ENCODE measurements at regions not wholly inside any gene's neighbourhood (a gene's known extent, or its start where the extent isn't known, plus 50 kb on each side); places are given as distances from the start of the nearest gene placed in this dataset.
"Not testable (repeated sequence)": the region's sequence is repeated elsewhere in the genome, so short reads cannot be mapped to it uniquely, and the experiment has no call there.

GRCh38 chr1:81729239-81729638, 71.5 kb upstream of the ADGRL2 start:
- TF ChIP-seq, protein P1, sequence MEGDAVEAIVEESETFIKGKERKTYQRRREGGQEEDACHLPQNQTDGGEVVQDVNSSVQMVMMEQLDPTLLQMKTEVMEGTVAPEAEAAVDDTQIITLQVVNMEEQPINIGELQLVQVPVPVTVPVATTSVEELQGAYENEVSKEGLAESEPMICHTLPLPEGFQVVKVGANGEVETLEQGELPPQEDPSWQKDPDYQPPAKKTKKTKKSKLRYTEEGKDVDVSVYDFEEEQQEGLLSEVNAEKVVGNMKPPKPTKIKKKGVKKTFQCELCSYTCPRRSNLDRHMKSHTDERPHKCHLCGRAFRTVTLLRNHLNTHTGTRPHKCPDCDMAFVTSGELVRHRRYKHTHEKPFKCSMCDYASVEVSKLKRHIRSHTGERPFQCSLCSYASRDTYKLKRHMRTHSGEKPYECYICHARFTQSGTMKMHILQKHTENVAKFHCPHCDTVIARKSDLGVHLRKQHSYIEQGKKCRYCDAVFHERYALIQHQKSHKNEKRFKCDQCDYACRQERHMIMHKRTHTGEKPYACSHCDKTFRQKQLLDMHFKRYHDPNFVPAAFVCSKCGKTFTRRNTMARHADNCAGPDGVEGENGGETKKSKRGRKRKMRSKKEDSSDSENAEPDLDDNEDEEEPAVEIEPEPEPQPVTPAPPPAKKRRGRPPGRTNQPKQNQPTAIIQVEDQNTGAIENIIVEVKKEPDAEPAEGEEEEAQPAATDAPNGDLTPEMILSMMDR (IDR thresholded peaks at IDR 0.05), result no peak
- Mint-ChIP-seq H3K27ac (no peak overlapping the region), H3K36me3 (ENCODE audit: low read depth) (no peaks in the 10 kb centered on the region), H3K4me1 (no peaks in the 10 kb centered on the region), H3K4me3 (no peak overlapping the region), H3K27me3 (no peaks in the 10 kb centered on the region), H3K9me3 (no peaks in the 10 kb centered on the region)
- ChIA-PET CTCF (no interaction called here), POLR2A (no interaction called here)
- ATAC-seq (ENCODE audit: low read depth) (no peak), DNase-seq (no peak)
- intact Hi-C loops (cut with micrococcal nuclease), result no loop called here

GRCh38 chr1:81725823-81726222, 74.9 kb upstream of the ADGRL2 start:
- H3K36me3 Mint-ChIP-seq (ENCODE audit: low read depth), result no peaks in the 10 kb centered on the region
- TF ChIP-seq, protein P1 (IDR thresholded peaks at IDR 0.05), result no peak
- no peaks in the 10 kb centered on the region for H3K27me3 Mint-ChIP-seq
- ATAC-seq (ENCODE audit: low read depth) (no peak), DNase-seq (no peak)
- no peaks in the 10 kb centered on the region for H3K4me1 Mint-ChIP-seq
- intact Hi-C loops (cut with micrococcal nuclease), result no loop called here
- H3K4me3 Mint-ChIP-seq, result no peak overlapping the region
- no peak overlapping the region for H3K27ac Mint-ChIP-seq
- ChIA-PET POLR2A (no interaction called here), CTCF (no interaction called here)
- peaks cover 6% of the 10 kb centered on the region for H3K9me3 Mint-ChIP-seq

DNA sequence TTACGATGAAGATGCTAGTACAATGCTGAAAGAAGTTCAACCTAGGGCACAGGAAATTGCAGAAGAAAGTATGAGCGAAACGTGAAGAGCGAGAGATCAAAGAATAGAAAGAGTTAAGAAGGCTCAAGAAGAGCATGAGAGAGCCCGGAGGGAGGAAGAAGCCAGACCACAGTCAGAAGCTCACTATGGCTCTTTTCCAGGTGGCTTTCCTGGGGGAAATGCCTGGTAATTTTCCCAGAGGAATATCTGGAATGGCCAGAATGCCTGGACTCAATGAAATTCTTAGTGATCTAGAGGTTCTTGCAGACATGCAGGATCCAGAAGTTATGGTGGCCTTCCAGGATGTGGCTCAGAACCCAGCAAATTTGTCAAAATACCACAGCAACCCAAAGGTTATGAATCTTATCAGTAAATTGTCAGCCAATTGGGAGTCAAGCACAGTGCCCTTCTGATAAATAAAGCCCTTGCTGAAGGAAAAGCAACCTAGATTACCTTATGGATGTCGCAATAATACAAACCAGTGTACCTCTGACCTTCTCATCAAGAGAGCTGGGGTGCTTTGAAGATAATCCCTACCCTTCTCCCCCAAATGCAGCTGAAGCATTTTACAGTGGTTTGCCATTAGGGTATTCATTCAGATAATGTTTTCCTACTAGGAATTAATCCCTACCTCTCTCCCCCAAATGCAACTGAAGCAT, 78.0 kb upstream of the ADGRL2 start:
- DNase-seq; ATAC-seq (ENCODE audit: low read depth); CTCF ChIA-PET; intact Hi-C loops (cut with micrococcal nuclease); POLR2A ChIA-PET; H3K27ac Mint-ChIP-seq; H3K4me3 Mint-ChIP-seq; H3K36me3 Mint-ChIP-seq (ENCODE audit: low read depth); H3K4me1 Mint-ChIP-seq; H3K27me3 Mint-ChIP-seq; H3K9me3 Mint-ChIP-seq: not testable (repeated sequence)

- H3K27ac Mint-ChIP-seq; POLR2A ChIA-PET; H3K27me3 Mint-ChIP-seq; DNase-seq; H3K9me3 Mint-ChIP-seq; intact Hi-C loops (cut with micrococcal nuclease); H3K4me1 Mint-ChIP-seq; CTCF ChIA-PET; H3K4me3 Mint-ChIP-seq; ATAC-seq (ENCODE audit: low read depth); H3K36me3 Mint-ChIP-seq (ENCODE audit: low read depth): not testable (repeated sequence)
Observed at GRCh38 chr1:81720256-81720655, 80.5 kb upstream of the ADGRL2 start.

DNA sequence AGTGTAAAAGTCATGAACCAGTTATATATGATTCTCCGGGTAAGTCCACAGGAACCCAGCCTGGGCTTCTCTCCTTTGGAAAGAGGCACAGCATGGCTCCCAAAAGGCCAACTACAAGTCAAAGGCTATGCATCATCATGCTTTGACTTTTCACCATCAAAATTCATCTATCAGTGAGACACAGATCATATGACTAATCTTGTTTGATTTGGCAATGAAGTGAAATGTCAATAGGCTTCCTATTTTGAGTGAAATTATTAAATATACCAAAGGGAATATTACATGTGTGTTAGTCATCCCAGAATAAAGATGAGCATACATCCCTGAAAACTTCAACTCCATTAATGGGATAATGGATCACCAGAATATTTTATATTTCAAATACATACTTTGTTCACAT, 83.5 kb upstream of the ADGRL2 start:
- Mint-ChIP-seq H3K4me1 (no peaks in the 10 kb centered on the region), H3K4me3 (no peak overlapping the region), H3K27me3 (no peaks in the 10 kb centered on the region), H3K27ac (no peak overlapping the region), H3K36me3 (ENCODE audit: low read depth) (no peaks in the 10 kb centered on the region), H3K9me3 (peaks cover 3% of the 10 kb centered on the region)
- TF ChIP-seq, protein P1 (IDR thresholded peaks at IDR 0.05), result no peak
- ATAC-seq (ENCODE audit: low read depth) (no peak), DNase-seq (no peak)
- CTCF ChIA-PET, result no interaction called here
- POLR2A ChIA-PET, result no interaction called here
- intact Hi-C loops (cut with micrococcal nuclease), result no loop called here

DNA sequence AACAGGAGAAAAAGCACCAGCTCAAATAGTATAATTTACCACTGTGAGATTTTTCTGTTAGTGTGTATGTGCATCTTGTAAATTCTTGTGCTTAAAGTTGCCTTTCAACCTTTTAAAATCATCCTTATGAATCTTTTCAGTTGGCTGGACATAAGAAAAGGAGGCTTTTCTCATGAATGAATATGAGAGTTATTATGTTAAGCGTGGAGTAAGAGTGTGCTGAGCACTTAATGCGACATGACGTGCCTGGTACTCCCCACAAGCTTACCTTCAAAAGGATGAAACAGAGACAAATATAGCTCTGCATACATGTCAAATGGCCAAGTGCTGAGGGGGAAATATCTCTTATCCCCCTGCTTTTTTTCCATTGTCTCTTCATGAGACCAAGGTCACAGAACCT, 85.3 kb upstream of the ADGRL2 start:
- POLR2A ChIA-PET, result no interaction called here
- TF ChIP-seq, protein P1 (IDR thresholded peaks at IDR 0.05), result no peak
- H3K27ac Mint-ChIP-seq, result no peak overlapping the region

More for the DNA sequence above, 85.3 kb upstream of the ADGRL2 start:
- H3K9me3 Mint-ChIP-seq, result no peaks in the 10 kb centered on the region
- intact Hi-C loops (cut with micrococcal nuclease), result no loop called here
- ATAC-seq (ENCODE audit: low read depth) (no peak), DNase-seq (no peak)
- H3K4me1 Mint-ChIP-seq, result no peaks in the 10 kb centered on the region
- no peaks in the 10 kb centered on the region for H3K36me3 Mint-ChIP-seq (ENCODE audit: low read depth)
- no peaks in the 10 kb centered on the region for H3K27me3 Mint-ChIP-seq
- CTCF ChIA-PET, result no interaction called here
- no peak overlapping the region for H3K4me3 Mint-ChIP-seq
